ENCODE measurements at regions not wholly inside any gene's neighbourhood (a gene's known extent, or its start where the extent isn't known, plus 50 kb on each side); places are given as distances from the start of the nearest gene placed in this dataset.

GRCh38 chr5:54670281-54670680, 152.7 kb downstream of the SNX18 start:
- Mint-ChIP-seq H3K27ac (ENCODE audit: unreplicated experiment) (no peak overlapping the region), H3K9me3 (ENCODE audit: unreplicated experiment) (peaks cover 9% of the 10 kb centered on the region), H3K36me3 (ENCODE audit: insufficient read depth, unreplicated experiment) (no peaks in the 10 kb centered on the region), H3K4me3 (ENCODE audit: unreplicated experiment) (no peak overlapping the region), H3K4me1 (ENCODE audit: low read depth, unreplicated experiment) (no peaks in the 10 kb centered on the region), H3K27me3 (ENCODE audit: insufficient read depth, unreplicated experiment) (no peaks in the 10 kb centered on the region)
- H3K27me3 ChIP-seq (replicated peaks; ENCODE audit: control insufficient read depth, insufficient read depth, low read length), result no peaks in the 10 kb centered on the region
- no peak overlapping the region for H3K4me3 ChIP-seq (ENCODE audit: low read depth, low read length)
- H3K4me1 ChIP-seq, result peaks cover 6% of the 10 kb centered on the region; the same call in 1 of the 2 replicates
- TF ChIP-seq CTCF (IDR thresholded peaks at IDR 0.05; ENCODE audit: insufficient read depth in 1 of 2, low read depth in 1 of 2, low read length in 1 of 2, severe bottlenecking in 1 of 2, unreplicated experiment in 1 of 2), result no peak
- H3K36me3 ChIP-seq (ENCODE audit: control insufficient read depth, insufficient read depth, low read length), result no peaks in the 10 kb centered on the region
- ChIA-PET POLR2A (no interaction called here), CTCF (no interaction called here)
- no peak for DNase-seq
- H3K9me3 ChIP-seq, result peaks cover 13% of the 10 kb centered on the region; the same call in 1 of the 2 replicates
- intact Hi-C loops (cut with micrococcal nuclease; ENCODE audit: unreplicated experiment), result no loop called here
- no TSS peak for BruUV-seq (replicated peaks)

DNA sequence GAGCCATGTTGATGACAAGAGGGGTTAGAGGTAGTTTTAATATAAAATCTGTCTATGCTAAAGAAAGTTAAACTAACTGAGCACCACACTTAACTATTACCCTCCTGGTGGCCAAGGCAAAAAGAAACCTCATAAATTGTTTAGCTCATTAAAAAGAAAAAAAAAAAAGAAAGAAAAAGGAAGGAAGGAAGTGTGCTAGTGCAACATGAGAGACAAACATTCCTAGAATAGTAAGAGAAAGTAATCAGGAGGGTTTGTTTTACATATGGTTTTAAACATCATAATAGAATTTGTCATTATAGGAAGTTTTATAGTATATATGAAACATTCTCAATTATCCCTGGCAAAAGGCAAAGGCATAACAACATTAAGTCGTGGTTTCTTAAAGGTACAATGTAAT, 152.3 kb downstream of the SNX18 start:
- intact Hi-C loops (cut with micrococcal nuclease; ENCODE audit: unreplicated experiment), result no loop called here
- Mint-ChIP-seq H3K27me3 (ENCODE audit: insufficient read depth, unreplicated experiment) (no peaks in the 10 kb centered on the region), H3K4me1 (ENCODE audit: low read depth, unreplicated experiment) (no peaks in the 10 kb centered on the region), H3K9me3 (ENCODE audit: unreplicated experiment) (peaks cover 9% of the 10 kb centered on the region), H3K36me3 (ENCODE audit: insufficient read depth, unreplicated experiment) (no peaks in the 10 kb centered on the region), H3K27ac (ENCODE audit: unreplicated experiment) (no peak overlapping the region), H3K4me3 (ENCODE audit: unreplicated experiment) (no peak overlapping the region)
- POLR2A ChIA-PET, result no interaction called here
- TF ChIP-seq CTCF (IDR thresholded peaks at IDR 0.05; ENCODE audit: insufficient read depth in 1 of 2, low read depth in 1 of 2, low read length in 1 of 2, severe bottlenecking in 1 of 2, unreplicated experiment in 1 of 2), result no peak
- no peaks in the 10 kb centered on the region for H3K27me3 ChIP-seq (replicated peaks; ENCODE audit: control insufficient read depth, insufficient read depth, low read length)
- no peaks in the 10 kb centered on the region for H3K36me3 ChIP-seq (ENCODE audit: control insufficient read depth, insufficient read depth, low read length)
- BruUV-seq (replicated peaks), result no TSS peak
- H3K4me3 ChIP-seq (ENCODE audit: low read depth, low read length), result no peak overlapping the region
- DNase-seq, result no peak
- peaks cover 6% of the 10 kb centered on the region; the same call in 1 of the 2 replicates for H3K4me1 ChIP-seq
- peaks cover 13% of the 10 kb centered on the region; the same call in 1 of the 2 replicates for H3K9me3 ChIP-seq
- CTCF ChIA-PET, result no interaction called here

DNA sequence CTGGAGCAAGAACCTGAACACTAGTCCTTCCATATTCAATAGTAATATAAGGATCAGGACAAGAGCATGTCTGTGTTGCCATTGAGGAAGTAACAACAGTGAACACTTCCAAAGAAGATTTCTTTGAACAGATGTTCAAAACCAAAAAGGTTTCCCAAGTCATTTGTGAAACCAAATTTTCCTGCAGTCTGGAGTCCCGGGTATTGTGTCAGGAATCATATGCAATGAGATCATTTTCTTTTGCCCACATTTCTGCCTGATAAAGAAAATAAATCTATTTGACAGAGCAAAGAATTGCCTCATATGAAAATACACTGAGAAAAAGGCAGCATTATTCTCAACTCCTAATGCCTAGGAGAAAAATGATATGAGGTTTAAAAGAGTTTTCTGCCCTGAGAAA, 151.7 kb downstream of the SNX18 start:
- POLR2A ChIA-PET, result no interaction called here
- peaks cover 6% of the 10 kb centered on the region; the same call in 1 of the 2 replicates for H3K4me1 ChIP-seq
- BruUV-seq (replicated peaks), result no TSS peak

More for the DNA sequence above, 151.7 kb downstream of the SNX18 start:
- intact Hi-C loops (cut with micrococcal nuclease; ENCODE audit: unreplicated experiment), result no loop called here
- no peaks in the 10 kb centered on the region for H3K36me3 ChIP-seq (ENCODE audit: control insufficient read depth, insufficient read depth, low read length)
- no peaks in the 10 kb centered on the region for H3K27me3 ChIP-seq (replicated peaks; ENCODE audit: control insufficient read depth, insufficient read depth, low read length)
- H3K27ac Mint-ChIP-seq (ENCODE audit: unreplicated experiment), result no peak overlapping the region
- H3K4me3 ChIP-seq (ENCODE audit: low read depth, low read length), result no peak overlapping the region
- peaks cover 13% of the 10 kb centered on the region; the same call in 1 of the 2 replicates for H3K9me3 ChIP-seq
- H3K9me3 Mint-ChIP-seq (ENCODE audit: unreplicated experiment), result peaks cover 9% of the 10 kb centered on the region
- H3K27me3 Mint-ChIP-seq (ENCODE audit: insufficient read depth, unreplicated experiment), result no peaks in the 10 kb centered on the region
- no peaks in the 10 kb centered on the region for H3K36me3 Mint-ChIP-seq (ENCODE audit: insufficient read depth, unreplicated experiment)
- no peaks in the 10 kb centered on the region for H3K4me1 Mint-ChIP-seq (ENCODE audit: low read depth, unreplicated experiment)
- DNase-seq, result no peak
- CTCF ChIA-PET, result no interaction called here
- H3K4me3 Mint-ChIP-seq (ENCODE audit: unreplicated experiment), result no peak overlapping the region
- TF ChIP-seq CTCF (IDR thresholded peaks at IDR 0.05; ENCODE audit: insufficient read depth in 1 of 2, low read depth in 1 of 2, low read length in 1 of 2, severe bottlenecking in 1 of 2, unreplicated experiment in 1 of 2), result no peak
